ENCODE measurements at regions not wholly inside any gene's neighbourhood (a gene's known extent, or its start where the extent isn't known, plus 50 kb on each side); places are given as distances from the start of the nearest gene placed in this dataset.
"Not testable (repeated sequence)": the region's sequence is repeated elsewhere in the genome, so short reads cannot be mapped to it uniquely, and the experiment has no call there.

DNA sequence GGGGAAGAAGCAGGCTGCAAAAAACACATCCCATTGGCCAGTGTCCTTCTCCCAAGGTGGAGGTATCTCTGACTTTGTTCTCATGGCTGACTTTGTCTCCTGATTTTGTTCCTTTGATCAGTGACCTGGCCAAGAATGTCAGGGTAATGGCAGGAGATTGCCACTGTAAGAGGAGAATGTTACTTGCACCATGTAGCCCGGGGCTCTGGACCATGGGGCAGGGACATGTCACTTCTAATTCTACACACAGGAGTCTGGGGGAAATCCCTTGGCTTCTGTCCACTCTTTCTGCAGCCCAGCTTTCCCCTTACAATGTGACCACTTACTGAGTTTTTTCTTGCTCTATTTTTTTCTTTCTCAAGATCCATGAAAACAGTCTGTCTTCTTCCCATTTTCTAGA lies 87.7 kb upstream of the LRRN2 start:
- no peak overlapping the region for H3K27ac ChIP-seq
- no peak overlapping the region for H3K4me3 ChIP-seq
- H3K9me3 ChIP-seq (replicated peaks in 1 of 11), result no peaks in the 10 kb centered on the region
- no peaks in the 10 kb centered on the region for H3K27me3 ChIP-seq
- no peak for TF ChIP-seq Cebpa-rat (IDR thresholded peaks at IDR 0.05)
- no peaks in the 10 kb centered on the region for H3K36me3 ChIP-seq
- H3K4me2 ChIP-seq, result no peak overlapping the region
- H4K20me1 ChIP-seq, result no peaks in the 10 kb centered on the region; a peak in 1 of 22 replicates
- H3K9ac ChIP-seq, result no peak overlapping the region
- H3K4me1 ChIP-seq, result no peaks in the 10 kb centered on the region

DNA sequence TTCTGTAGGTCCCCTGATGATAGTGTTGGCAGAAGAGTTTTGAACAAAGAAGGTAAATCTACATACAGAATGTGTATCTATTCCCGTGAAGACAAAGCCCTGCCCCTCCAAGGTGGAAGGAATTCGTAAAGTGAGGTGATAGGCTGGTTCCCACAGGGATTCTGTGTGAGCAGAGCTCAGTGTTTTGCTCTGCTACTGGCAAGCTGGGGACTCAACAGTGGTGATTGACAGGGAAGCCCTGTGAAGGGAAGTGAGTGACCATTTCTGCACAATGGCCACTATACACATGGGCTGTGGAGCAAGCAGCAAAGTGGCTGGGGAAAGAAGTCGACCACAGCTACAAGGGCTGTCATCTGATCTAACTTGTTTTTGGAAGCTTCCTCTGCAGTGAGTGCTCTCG lies 90.0 kb upstream of the LRRN2 start:
- Histone ChIP-seq H3K9ac (no peak overlapping the region), H3K36me3 (no peaks in the 10 kb centered on the region), H3K4me3 (no peak overlapping the region), H3K27me3 (no peaks in the 10 kb centered on the region), H3K4me2 (no peak overlapping the region), H3K27ac (no peak overlapping the region), H3K9me3 (replicated peaks in 1 of 11) (no peaks in the 10 kb centered on the region), H3K4me1 (no peaks in the 10 kb centered on the region), H4K20me1 (no peaks in the 10 kb centered on the region; a peak in 1 of 22 replicates)
- no peak for TF ChIP-seq Cebpa-rat (IDR thresholded peaks at IDR 0.05)

DNA sequence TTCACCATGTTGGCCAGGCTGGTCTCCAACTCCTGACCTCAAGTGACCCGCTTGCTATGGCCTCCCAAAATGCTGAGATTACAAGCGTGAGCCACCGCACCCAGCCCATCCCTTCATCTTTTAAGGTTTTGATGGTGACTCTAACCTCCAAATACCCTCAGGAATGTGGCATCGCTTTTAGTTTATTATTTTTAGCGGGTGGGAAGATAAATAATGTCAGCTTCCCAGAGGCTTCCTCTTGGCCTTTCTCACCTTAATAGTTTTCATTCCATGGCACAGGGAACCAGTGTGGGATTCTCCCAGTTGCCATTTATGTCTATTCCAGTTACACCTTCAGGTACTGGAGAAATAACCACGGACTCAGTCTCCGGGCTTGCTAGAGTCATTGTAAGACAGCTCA lies 92.1 kb upstream of the LRRN2 start:
- no peaks in the 10 kb centered on the region; a peak in 1 of 22 replicates for H4K20me1 ChIP-seq
- H3K4me1 ChIP-seq, result peaks cover 0 to 3% (median 0%) of the 10 kb centered on the region in 10 experiments; a peak in 6 of 20 replicates

DNA sequence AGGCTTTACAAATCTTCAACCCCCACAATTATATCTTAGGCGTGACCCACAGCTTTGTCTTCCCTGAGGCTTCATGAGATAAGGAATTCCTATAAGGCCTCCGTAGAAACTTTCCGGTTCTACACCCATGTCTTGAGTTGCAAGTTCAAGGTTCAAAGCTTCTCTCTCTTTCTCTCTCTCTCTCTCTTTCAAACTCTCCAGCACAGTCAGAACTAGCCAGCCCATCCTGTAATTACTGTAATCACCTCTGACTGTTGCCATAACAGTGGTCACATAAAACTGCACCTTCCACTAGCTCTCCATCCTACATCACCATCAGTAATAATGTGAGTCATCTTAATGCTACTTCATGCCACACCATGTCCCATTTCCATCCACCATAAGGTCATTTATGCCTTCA lies 90.0 kb upstream of the NFASC start:
- Histone ChIP-seq H3K27me3 (no peaks in the 10 kb centered on the region), H3K4me1 (peaks cover 0 to 13% (median 6%) of the 10 kb centered on the region in 10 experiments; a peak in 8 of 20 replicates), H4K20me1 (no peaks in the 10 kb centered on the region), H3K9ac (no peak overlapping the region), H3K27ac (no peak overlapping the region), H3K4me3 (no peak overlapping the region), H3K4me2 (no peak overlapping the region), H3K36me3 (no peaks in the 10 kb centered on the region), H3K9me3 (replicated peaks in 1 of 11) (0 out of 22 replicates have a peak, but pooled peaks cover 0 to 6% (median 0%) of the 10 kb centered on the region in 11 experiments)
- no peak for TF ChIP-seq Cebpa-rat (IDR thresholded peaks at IDR 0.05)

More for the DNA sequence above, 92.1 kb upstream of the LRRN2 start:
- Histone ChIP-seq H3K4me3 (no peak overlapping the region), H3K9ac (no peak overlapping the region), H3K27me3 (no peaks in the 10 kb centered on the region), H3K4me2 (no peak overlapping the region), H3K36me3 (no peaks in the 10 kb centered on the region), H3K9me3 (replicated peaks in 1 of 11) (no peaks in the 10 kb centered on the region), H3K27ac (no peak overlapping the region)
- TF ChIP-seq Cebpa-rat (IDR thresholded peaks at IDR 0.05), result no peak

DNA sequence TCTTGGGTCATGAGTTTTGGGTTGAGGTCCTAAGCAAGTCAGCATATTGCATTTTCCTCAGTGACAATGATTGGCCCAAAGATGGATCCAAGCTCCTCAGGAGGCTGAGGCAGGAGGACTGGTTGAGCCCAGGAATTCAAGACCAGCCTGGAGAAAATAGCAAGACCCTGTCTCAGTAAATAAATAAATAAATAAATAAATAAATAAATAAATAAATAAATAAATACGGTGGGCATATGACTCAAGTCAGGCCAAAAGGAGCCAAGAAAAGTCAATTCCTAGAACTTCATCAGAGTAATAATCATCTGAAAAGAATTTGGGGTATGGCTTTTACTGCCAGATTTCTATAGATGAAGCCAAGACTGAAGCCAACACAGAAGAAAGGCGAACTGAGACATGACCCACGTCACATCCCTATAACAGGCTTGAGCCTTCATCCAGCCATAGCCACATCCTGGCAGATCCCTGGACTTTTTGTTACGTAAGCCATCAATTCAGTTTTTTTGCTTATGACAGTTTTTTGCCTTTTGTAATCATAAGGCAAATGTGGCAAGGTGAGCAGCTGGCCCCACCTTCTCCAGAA lies 88.5 kb upstream of the NFASC start:
- H3K9ac ChIP-seq, result no peak overlapping the region
- peaks cover 0 to 13% (median 6%) of the 10 kb centered on the region in 10 experiments; a peak in 8 of 20 replicates for H3K4me1 ChIP-seq
- H3K4me3 ChIP-seq, result no peak overlapping the region
- peaks cover 0 to 6% (median 0%) of the 10 kb centered on the region in 11 experiments; a peak in 5 of 22 replicates for H3K9me3 ChIP-seq (replicated peaks in 1 of 11)
- peak overlapping the region in 4 of 11 experiments; percentile 4 to 40 (median 13); a peak in 4 of 22 replicates for H3K4me2 ChIP-seq
- H3K27ac ChIP-seq, result no peak overlapping the region
- H3K27me3 ChIP-seq, result no peaks in the 10 kb centered on the region
- no peak for TF ChIP-seq Cebpa-rat (IDR thresholded peaks at IDR 0.05)
- H3K36me3 ChIP-seq, result no peaks in the 10 kb centered on the region
- no peaks in the 10 kb centered on the region for H4K20me1 ChIP-seq

DNA sequence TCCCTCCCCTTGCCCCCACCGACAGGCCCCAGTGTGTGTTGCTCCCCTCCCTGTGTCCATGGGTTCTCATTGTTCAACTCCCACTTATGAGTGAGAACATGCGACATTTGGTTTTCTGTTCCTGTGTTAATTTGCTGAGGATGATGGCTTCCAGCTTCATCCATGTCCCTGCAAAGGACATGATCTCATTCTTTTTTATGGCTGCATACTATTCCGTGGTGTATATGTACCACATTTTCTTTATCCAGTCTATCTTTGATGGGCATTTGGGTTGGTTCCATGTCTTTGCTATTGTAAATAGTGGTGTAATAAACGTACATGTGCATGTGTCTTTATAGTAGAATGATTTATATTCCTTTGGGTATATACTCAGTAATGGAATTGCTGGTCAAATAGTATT lies 85.6 kb upstream of the NFASC start:
- not testable (repeated sequence) for H3K9ac ChIP-seq, H4K20me1 ChIP-seq, H3K27me3 ChIP-seq, H3K27ac ChIP-seq, H3K36me3 ChIP-seq, H3K4me2 ChIP-seq, H3K4me3 ChIP-seq
- peaks cover 4 to 28% (median 15%) of the 10 kb centered on the region in 10 experiments for H3K4me1 ChIP-seq
- H3K9me3 ChIP-seq (replicated peaks in 1 of 11), result peaks cover 0 to 13% (median 0%) of the 10 kb centered on the region in 11 experiments; a peak in 5 of 22 replicates

DNA sequence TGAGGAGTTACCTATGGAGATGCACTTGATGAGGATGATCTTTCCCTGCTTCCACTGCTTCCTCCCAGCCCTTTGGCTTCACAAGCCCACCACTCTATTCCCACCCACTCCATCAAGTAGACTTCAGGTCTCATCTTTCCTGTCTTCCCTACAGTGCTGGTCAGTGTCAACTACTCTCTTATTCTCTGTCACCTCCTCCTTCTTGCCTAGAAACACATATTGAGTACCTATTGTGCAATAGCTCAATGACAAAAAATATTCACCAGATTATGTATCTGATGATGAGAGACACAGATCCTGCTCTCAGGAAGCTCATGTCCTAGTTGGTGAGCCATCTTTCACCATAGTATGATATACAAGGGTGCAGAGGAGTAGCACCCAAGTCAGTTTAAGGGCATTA lies 82.2 kb upstream of the NFASC start:
- peak in 4 of 11 experiments; percentile 45 to 78 (median 54); a peak in 3 of 22 replicates for TF ChIP-seq Cebpa-rat (IDR thresholded peaks at IDR 0.05)
- no peak overlapping the region for H3K27ac ChIP-seq
- H3K4me1 ChIP-seq, result peaks cover 7 to 20% (median 15%) of the 10 kb centered on the region in 10 experiments
- H3K9ac ChIP-seq, result no peak overlapping the region
- no peaks in the 10 kb centered on the region for H3K27me3 ChIP-seq
- no peak overlapping the region for H3K4me3 ChIP-seq
- H3K9me3 ChIP-seq (replicated peaks in 1 of 11), result peaks cover 0 to 13% (median 0%) of the 10 kb centered on the region in 11 experiments; a peak in 5 of 22 replicates
- no peaks in the 10 kb centered on the region for H3K36me3 ChIP-seq
- H4K20me1 ChIP-seq, result no peaks in the 10 kb centered on the region
- H3K4me2 ChIP-seq, result peak overlapping the region in 3 of 11 experiments; percentile 2 to 67 (median 15); a peak in 2 of 22 replicates

DNA sequence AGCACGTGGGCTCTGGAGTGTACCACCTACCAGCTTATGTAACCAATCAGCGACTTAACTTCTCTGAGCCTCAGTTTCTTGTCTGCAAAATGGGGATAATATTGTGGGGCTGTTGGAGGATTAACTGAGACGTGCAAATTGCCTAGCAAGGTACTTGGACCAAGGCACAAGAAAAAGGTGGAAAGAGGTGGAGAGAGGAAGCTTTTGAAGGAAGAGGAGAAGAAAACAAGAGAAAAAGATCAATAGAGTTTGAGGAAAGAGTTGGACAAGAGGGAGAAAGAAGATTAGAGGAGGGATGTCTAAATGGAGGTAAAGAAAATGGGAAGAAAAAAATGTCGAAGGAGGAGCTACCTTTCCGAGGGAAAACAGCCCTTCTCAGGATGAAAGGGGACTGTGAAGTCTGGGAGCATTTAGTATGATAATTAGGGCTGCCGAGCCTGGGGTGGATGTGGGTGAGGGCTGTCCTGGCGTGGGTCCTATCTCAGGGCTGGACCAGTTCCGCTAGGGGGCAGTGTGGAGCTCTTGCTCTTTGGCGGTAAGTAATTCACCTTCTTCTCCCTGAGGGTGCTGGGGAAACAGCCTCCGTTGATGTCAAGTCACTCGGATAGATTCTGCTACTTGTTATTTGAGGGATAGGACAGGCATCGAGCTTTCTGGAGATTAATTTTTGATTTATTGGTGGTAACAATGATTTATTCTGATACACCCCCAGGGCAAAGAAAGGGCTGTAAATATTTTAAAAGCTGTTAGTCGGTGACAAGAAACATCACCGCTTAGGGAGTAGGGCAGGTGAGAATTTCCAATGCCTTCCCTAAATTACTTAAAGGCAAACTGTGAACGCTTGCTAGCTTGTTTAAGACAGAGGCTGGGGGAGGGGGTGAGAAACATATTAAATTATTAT lies 79.0 kb upstream of the NFASC start:
- TF ChIP-seq Cebpa-rat (IDR thresholded peaks at IDR 0.05), result no peak
- no peaks in the 10 kb centered on the region for H3K27me3 ChIP-seq
- no peak overlapping the region for H3K9ac ChIP-seq
- peaks cover 0 to 11% (median 0%) of the 10 kb centered on the region in 11 experiments; a peak in 6 of 22 replicates for H3K9me3 ChIP-seq (replicated peaks in 1 of 11)
- H3K4me2 ChIP-seq, result no peak overlapping the region
- H4K20me1 ChIP-seq, result no peaks in the 10 kb centered on the region
- H3K27ac ChIP-seq, result no peak overlapping the region
- H3K4me3 ChIP-seq, result no peak overlapping the region
- H3K4me1 ChIP-seq, result peaks cover 7 to 23% (median 17%) of the 10 kb centered on the region in 10 experiments
- no peaks in the 10 kb centered on the region for H3K36me3 ChIP-seq

DNA sequence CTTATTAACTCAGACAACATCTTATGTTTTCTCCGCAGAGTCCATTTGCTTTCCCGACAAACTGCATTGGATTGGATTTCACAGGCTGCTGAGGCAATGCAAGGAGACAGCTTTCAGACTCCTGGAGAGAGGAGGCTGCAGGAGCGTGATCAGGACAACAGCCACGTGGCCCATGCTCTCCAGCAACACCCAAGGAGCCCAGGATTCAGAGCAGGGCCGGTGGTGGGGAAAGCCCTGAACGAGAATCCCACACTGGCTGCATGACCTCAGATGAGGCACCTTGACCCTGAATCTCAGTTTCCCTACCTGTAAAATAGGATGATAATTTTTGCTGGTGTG lies 78.3 kb upstream of the NFASC start:
- Histone ChIP-seq H3K27me3 (no peaks in the 10 kb centered on the region), H3K4me3 (no peak overlapping the region), H3K27ac (no peak overlapping the region), H4K20me1 (no peaks in the 10 kb centered on the region), H3K4me1 (peaks cover 7 to 23% (median 17%) of the 10 kb centered on the region in 10 experiments), H3K36me3 (no peaks in the 10 kb centered on the region), H3K9me3 (replicated peaks in 1 of 11) (peaks cover 0 to 5% (median 0%) of the 10 kb centered on the region in 11 experiments; a peak in 6 of 22 replicates), H3K4me2 (no peak overlapping the region), H3K9ac (no peak overlapping the region)
- no peak for TF ChIP-seq Cebpa-rat (IDR thresholded peaks at IDR 0.05)

Data from BLaER1 treated with 17β-estradiol and CSF1 and Interleukin-3, amounts not matched to agents 10 nM and 100 nM (cell line).